ENCODE measurements at regions not wholly inside any gene's neighbourhood (a gene's known extent, or its start where the extent isn't known, plus 50 kb on each side); places are given as distances from the start of the nearest gene placed in this dataset.
"Not testable (repeated sequence)": the region's sequence is repeated elsewhere in the genome, so short reads cannot be mapped to it uniquely, and the experiment has no call there.

DNA sequence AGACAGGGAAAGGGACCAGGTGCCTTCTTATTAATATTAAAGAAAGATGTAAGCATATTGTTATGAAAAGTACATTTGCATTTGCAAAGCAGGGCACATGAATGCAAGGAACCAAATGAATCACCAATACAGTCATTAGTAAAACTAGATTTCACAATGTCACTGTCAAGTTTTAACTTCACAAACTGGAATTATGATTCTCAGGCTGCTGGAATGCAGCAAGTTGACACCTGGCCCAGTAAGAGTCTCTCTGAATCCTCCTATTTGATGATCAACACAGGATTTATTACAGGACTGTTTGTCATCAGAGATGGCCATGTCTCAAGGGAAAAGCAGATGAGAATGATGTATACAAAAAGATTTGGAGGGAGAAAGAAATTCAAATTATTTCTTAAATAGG is 72.9 kb upstream of the STK39 start:
- Histone ChIP-seq H3K4me3 (ENCODE audit: extremely low read depth, insufficient read depth, low read length, poor library complexity, severe bottlenecking) (no peak overlapping the region), H3K4me1 (ENCODE audit: control insufficient read depth, insufficient read depth, low read length, poor library complexity, severe bottlenecking) (no peaks in the 10 kb centered on the region), H3K27ac (ENCODE audit: low read depth, low read length, severe bottlenecking) (no peak overlapping the region), H3K36me3 (ENCODE audit: control insufficient read depth, insufficient read depth, low read length) (no peaks in the 10 kb centered on the region), H3K9me3 (ENCODE audit: control insufficient read depth, low read length) (no peaks in the 10 kb centered on the region)

DNA sequence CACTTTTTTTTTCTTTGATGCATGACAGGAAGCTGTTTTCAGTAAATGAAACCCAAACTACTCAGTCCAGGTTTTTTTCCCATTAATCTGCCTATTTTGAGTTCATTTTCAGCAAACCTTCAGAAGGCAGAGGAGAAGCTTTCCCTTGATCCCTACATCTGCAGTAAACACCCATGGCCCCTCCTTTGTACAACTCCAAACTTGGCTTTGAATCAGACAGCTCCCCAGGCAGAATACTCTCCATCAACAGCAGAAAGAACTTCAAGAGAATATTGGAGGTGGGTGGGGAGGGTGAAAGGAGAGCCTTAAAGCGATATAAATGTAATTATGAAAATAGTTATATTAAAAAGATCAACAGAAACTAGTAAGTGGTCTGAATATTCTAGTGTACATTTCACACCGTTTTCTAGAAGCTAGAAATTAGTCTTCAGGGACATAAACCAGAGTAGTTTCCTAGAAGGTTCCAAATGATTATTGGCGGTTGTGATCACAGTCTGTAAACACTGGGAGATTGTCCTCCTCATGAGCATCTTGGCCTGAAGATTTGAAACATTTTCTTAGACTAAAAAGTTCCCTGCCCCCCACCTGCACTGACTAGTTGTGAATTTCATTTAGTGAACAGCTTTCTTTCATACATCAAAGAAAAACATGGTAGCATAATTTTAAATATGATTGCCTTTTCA is 75.1 kb upstream of the STK39 start:
- H3K9me3 ChIP-seq (ENCODE audit: control insufficient read depth, low read length): no peaks in the 10 kb centered on the region
- H3K4me1 ChIP-seq (ENCODE audit: control insufficient read depth, insufficient read depth, low read length, poor library complexity, severe bottlenecking): no peaks in the 10 kb centered on the region
- no peak overlapping the region for H3K4me3 ChIP-seq (ENCODE audit: extremely low read depth, insufficient read depth, low read length, poor library complexity, severe bottlenecking)
- 100% methylated on average over 1 of the region's 3 CpGs; no CpG with 5 or more reads in 1 of the 2 experiments for WGBS, 2 experiments (ENCODE audit: insufficient coverage in 2 of 2)
- no peak overlapping the region for H3K27ac ChIP-seq (ENCODE audit: low read depth, low read length, severe bottlenecking)
- no peaks in the 10 kb centered on the region for H3K36me3 ChIP-seq (ENCODE audit: control insufficient read depth, insufficient read depth, low read length)

DNA sequence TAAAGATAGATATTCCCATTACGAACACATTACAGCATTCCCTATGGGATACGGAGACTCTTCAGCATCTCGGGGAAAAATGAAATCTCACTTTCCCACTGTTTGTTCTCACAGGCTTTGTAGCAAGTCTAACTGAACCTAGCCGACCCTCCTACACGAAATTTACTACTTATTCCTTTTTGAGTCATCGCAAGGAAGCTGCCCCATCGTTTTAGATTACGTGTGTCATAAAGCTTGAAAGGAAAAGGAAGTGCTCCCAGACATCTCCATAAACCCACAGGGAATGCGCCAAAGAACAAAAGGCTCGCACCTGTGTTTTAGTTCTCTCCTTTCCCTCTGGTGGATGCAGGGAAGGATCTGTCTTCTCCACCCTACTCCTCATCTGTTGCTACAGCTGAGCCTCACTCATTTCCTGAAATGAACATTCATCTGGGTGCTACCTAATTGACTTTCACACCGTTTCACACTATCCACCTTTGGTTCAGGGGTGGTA is 76.2 kb upstream of the STK39 start:
- Histone ChIP-seq H3K36me3 (ENCODE audit: control insufficient read depth, insufficient read depth, low read length) (no peaks in the 10 kb centered on the region), H3K4me3 (ENCODE audit: extremely low read depth, insufficient read depth, low read length, poor library complexity, severe bottlenecking) (no peak overlapping the region), H3K27ac (ENCODE audit: low read depth, low read length, severe bottlenecking) (no peak overlapping the region), H3K4me1 (ENCODE audit: control insufficient read depth, insufficient read depth, low read length, poor library complexity, severe bottlenecking) (no peaks in the 10 kb centered on the region), H3K9me3 (ENCODE audit: control insufficient read depth, low read length) (no peaks in the 10 kb centered on the region)
- 77 to 86% methylated on average over 5 to 8 of the region's 11 CpGs for WGBS, 2 experiments (ENCODE audit: insufficient coverage in 2 of 2)

DNA sequence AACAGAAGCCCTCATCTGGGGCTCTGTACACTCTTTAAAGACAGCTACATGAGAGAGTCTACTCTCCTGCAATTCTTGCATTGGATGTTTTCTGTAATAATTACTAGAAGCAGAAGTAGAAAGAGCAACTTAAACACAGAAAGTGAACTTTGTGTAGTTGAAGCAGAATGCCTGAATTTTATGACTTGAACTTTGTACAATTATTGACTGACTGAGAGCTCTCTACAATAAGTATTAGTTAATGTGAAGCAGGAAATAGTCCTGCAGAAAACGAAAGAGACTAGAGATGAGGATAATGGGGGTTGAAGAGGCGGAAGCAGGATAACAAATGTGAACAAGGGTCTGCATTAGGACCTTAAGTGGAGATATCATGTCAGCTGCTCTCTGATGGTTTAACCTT is 79.2 kb upstream of the STK39 start:
- 80 to 100% methylated on average over 1 to 2 of the region's 2 CpGs for WGBS, 2 experiments (ENCODE audit: insufficient coverage in 2 of 2)
- Histone ChIP-seq H3K4me1 (ENCODE audit: control insufficient read depth, insufficient read depth, low read length, poor library complexity, severe bottlenecking) (no peaks in the 10 kb centered on the region), H3K4me3 (ENCODE audit: extremely low read depth, insufficient read depth, low read length, poor library complexity, severe bottlenecking) (no peak overlapping the region), H3K9me3 (ENCODE audit: control insufficient read depth, low read length) (no peaks in the 10 kb centered on the region), H3K36me3 (ENCODE audit: control insufficient read depth, insufficient read depth, low read length) (no peaks in the 10 kb centered on the region), H3K27ac (ENCODE audit: low read depth, low read length, severe bottlenecking) (no peak overlapping the region)

DNA sequence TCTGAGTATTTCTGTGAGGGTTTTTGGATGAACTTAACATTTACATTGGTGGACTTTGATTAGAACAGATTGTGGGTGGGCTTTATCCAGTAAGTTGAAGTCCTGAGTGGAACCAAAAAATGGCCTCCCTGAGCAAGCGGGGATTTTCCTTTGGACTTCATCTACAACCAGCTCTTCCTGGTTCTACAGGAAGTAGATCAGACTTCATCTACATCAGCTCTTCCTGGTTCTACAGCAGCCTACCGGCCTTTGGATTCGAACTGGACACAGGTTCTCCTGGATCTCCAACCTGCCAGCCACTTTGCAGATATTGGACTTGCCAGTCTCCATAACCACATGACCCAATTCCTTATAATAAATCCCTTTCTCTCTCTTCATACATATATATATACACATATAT is 79.9 kb upstream of the STK39 start:
- Histone ChIP-seq H3K27ac (ENCODE audit: low read depth, low read length, severe bottlenecking) (no peak overlapping the region), H3K36me3 (ENCODE audit: control insufficient read depth, insufficient read depth, low read length) (no peaks in the 10 kb centered on the region), H3K4me3 (ENCODE audit: extremely low read depth, insufficient read depth, low read length, poor library complexity, severe bottlenecking) (no peak overlapping the region), H3K4me1 (ENCODE audit: control insufficient read depth, insufficient read depth, low read length, poor library complexity, severe bottlenecking) (no peaks in the 10 kb centered on the region), H3K9me3 (ENCODE audit: control insufficient read depth, low read length) (no peaks in the 10 kb centered on the region)
- WGBS, 2 experiments (ENCODE audit: insufficient coverage in 2 of 2): 84 to 87% methylated on average over 3 of the region's 3 CpGs

DNA sequence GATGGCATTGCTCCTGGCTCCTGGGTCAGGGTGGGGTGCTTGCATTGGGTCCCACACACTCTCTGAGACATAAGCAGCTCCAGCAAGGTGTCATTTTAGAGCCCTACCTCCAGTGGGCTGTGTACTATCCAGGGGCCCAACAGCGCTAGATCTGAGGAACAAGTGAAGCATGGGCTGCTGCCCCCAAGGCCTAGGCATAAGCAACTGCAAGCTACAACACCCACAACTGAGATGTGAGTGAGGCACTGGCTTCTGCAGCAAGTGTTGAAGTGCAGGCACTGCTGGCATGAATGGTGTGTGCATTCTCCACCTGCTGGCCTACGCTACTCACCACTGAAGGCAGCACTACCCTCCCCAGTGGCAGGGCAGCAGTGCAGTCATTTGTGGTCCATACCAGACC is 81.0 kb upstream of the STK39 start:
- Histone ChIP-seq H3K4me1 (ENCODE audit: control insufficient read depth, insufficient read depth, low read length, poor library complexity, severe bottlenecking) (no peaks in the 10 kb centered on the region), H3K9me3 (ENCODE audit: control insufficient read depth, low read length) (no peaks in the 10 kb centered on the region), H3K36me3 (ENCODE audit: control insufficient read depth, insufficient read depth, low read length) (no peaks in the 10 kb centered on the region), H3K27ac (ENCODE audit: low read depth, low read length, severe bottlenecking) (no peak overlapping the region), H3K4me3 (ENCODE audit: extremely low read depth, insufficient read depth, low read length, poor library complexity, severe bottlenecking) (no peak overlapping the region)
- 86% methylated on average over 1 of the region's 2 CpGs for WGBS, 2 experiments (ENCODE audit: insufficient coverage in 2 of 2)

DNA sequence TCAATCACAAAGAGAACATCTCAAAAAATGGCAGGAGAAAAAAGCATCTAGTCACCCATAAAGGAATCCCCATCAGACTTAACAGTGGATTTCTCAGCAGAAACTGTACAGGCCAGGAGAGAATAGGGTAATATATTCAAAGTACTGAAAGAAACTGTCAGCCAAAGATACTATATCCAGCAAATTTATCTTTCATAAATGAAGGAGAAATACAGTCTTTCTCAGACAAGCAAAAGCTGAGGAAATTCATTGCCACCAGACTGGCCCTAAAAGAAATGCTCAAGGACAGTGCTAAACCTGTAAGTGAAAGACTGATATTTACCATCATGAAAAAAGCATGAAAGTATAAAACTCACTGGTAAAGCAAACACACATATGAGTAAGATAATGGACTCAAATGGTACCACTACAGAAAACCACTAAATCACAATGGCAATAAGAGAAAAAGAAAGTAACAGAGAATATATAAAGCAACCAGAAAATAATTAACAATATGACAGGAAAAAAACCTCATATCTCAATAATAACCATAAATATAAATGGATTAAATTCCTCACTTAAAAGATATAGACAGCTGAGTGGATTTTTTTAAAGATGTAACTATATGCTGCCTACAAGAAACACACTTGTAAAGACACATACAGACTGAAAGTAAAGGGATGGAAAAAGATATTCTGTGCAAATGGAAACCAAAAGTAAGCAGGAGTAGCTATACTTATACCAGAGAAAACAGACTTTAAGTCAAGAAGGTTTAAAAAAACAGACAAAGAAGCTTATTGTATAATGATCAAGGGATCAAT is 83.4 kb upstream of the STK39 start:
- Histone ChIP-seq H3K36me3 (ENCODE audit: control insufficient read depth, insufficient read depth, low read length) (no peaks in the 10 kb centered on the region), H3K9me3 (ENCODE audit: control insufficient read depth, low read length) (no peaks in the 10 kb centered on the region), H3K4me1 (ENCODE audit: control insufficient read depth, insufficient read depth, low read length, poor library complexity, severe bottlenecking) (no peaks in the 10 kb centered on the region), H3K27ac (ENCODE audit: low read depth, low read length, severe bottlenecking) (no peak overlapping the region), H3K4me3 (ENCODE audit: extremely low read depth, insufficient read depth, low read length, poor library complexity, severe bottlenecking) (no peak overlapping the region)

DNA sequence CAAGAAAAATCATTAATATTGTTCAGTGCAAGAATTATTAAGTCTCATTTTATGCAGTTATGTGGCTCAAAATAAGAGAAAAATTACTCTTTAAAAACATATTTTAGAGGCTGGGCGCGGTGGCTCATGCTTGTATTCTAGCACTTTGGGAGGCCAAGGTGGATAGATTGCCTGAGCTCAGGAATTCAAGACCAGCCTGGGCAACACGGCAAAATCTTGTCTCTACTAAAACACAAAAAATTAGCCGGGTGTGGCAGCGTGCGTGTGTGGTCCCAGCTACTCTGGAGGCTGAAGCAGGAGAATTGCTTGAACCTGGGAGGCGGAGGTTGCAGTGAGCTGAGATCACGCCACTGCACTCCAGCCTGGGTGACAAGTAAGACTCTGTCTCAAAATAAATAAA is 87.9 kb upstream of the STK39 start:
- H3K4me1 ChIP-seq (ENCODE audit: control insufficient read depth, insufficient read depth, low read length, poor library complexity, severe bottlenecking): not testable (repeated sequence)
- 80 to 83% methylated on average over 1 to 3 of the region's 8 CpGs for WGBS, 2 experiments (ENCODE audit: insufficient coverage in 2 of 2)

DNA sequence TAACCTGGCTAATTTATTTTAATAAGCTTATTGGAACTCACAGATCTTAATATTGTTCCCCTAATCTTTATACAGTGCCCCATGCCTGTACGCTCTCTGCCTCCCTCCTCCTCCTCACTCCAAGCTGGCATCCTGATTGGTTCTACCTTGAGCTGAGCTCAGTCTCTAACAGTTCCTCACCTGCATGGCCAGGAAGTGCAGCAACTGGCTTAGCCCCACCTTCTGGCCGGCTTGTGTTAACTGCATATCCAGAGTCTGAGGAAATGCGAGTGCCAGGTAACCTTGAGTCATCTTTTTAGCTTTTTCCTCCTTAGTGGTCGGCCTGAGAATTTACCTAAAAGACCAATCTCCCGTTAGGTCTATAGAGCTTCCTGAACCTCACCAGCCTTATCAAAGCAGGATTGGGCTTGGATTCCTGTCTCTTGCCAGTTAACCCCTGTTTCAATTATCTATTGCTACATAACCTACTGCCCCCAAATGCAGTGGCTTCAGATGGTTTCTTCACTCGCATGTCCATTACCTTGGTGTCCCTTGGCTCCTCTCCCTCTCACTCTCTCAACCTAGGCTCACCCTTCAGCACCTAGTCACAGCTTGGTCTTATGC is 89.5 kb upstream of the STK39 start:
- no peak overlapping the region for H3K4me3 ChIP-seq (ENCODE audit: extremely low read depth, insufficient read depth, low read length, poor library complexity, severe bottlenecking)
- no peaks in the 10 kb centered on the region for H3K9me3 ChIP-seq (ENCODE audit: control insufficient read depth, low read length)
- 66 to 67% methylated on average over 3 to 5 of the region's 6 CpGs for WGBS, 2 experiments (ENCODE audit: insufficient coverage in 2 of 2)
- no peak overlapping the region for H3K27ac ChIP-seq (ENCODE audit: low read depth, low read length, severe bottlenecking)
- H3K4me1 ChIP-seq (ENCODE audit: control insufficient read depth, insufficient read depth, low read length, poor library complexity, severe bottlenecking): peaks cover 9% of the 10 kb centered on the region
- H3K36me3 ChIP-seq (ENCODE audit: control insufficient read depth, insufficient read depth, low read length): no peaks in the 10 kb centered on the region

More for the DNA sequence above, 87.9 kb upstream of the STK39 start:
- H3K4me3 ChIP-seq (ENCODE audit: extremely low read depth, insufficient read depth, low read length, poor library complexity, severe bottlenecking); H3K36me3 ChIP-seq (ENCODE audit: control insufficient read depth, insufficient read depth, low read length); H3K27ac ChIP-seq (ENCODE audit: low read depth, low read length, severe bottlenecking); H3K9me3 ChIP-seq (ENCODE audit: control insufficient read depth, low read length): not testable (repeated sequence)

DNA sequence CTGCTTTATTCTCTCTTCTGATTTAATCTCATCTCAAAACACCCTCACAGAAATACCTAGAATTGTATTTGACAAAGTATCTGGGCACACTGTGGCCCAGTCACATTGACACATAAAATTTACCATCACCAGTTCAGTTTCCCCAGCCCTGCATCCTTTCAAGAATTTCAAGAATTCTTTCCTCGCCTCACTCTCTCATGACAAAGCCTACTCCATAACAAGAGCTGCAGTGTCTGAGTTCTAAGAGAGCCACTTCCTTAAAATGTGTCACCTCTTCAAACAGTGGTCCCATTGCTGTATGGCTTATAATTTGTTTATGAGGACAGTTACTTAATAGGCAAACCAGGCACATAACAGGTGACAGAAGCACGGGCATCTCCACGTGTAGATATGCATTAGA is 90.9 kb upstream of the STK39 start:
- Histone ChIP-seq H3K4me1 (ENCODE audit: control insufficient read depth, insufficient read depth, low read length, poor library complexity, severe bottlenecking) (peaks cover 9% of the 10 kb centered on the region), H3K9me3 (ENCODE audit: control insufficient read depth, low read length) (no peaks in the 10 kb centered on the region), H3K4me3 (ENCODE audit: extremely low read depth, insufficient read depth, low read length, poor library complexity, severe bottlenecking) (no peak overlapping the region), H3K36me3 (ENCODE audit: control insufficient read depth, insufficient read depth, low read length) (no peaks in the 10 kb centered on the region), H3K27ac (ENCODE audit: low read depth, low read length, severe bottlenecking) (no peak overlapping the region)
- 0 to 80% methylated on average over 1 of the region's 3 CpGs for WGBS, 2 experiments (ENCODE audit: insufficient coverage in 2 of 2)
